HG03196 (cell line): ENCODE measurements at regions not wholly inside any gene's neighbourhood (a gene's known extent, or its start where the extent isn't known, plus 50 kb on each side); places are given as distances from the start of the nearest gene placed in this dataset.
A peak's percentile ranks its signal among the peaks of the same experiment; 100 is the strongest.
"Not testable (repeated sequence)": the region's sequence is repeated elsewhere in the genome, so short reads cannot be mapped to it uniquely, and the experiment has no call there.

Source experiments
- ATAC-seq: cut with Tn5 transposase; IDR thresholded peaks from one replicate; pipeline ENCODE4 v1.9.1; 2021; ENCODE audit not compliant: unreplicated experiment

DNA sequence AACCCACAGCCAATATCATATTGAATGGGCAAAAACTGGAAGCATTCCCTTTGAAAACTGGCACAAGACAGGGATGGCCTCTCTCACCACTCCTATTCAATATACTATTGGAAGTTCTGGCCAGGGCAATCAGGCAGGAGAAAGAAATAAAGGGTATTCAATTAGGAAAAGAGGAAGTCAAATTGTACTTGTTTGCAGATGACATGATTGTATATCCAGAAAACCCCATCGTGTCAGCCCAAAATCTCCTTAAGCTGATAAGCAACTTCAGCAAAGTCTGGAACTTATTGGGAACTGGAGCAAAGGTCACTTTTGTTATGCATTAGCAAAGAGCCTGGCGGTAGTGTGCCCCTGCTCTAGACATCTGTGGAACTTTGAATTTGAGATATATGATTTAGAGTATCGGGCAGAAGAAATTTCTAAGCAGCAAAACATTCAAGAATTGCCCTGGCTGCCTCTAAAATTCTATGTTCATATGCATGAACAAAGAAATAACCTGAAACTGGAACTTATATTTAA, 53.4 kb upstream of the PSMA1 start:
- not testable (repeated sequence) for ATAC-seq

DNA sequence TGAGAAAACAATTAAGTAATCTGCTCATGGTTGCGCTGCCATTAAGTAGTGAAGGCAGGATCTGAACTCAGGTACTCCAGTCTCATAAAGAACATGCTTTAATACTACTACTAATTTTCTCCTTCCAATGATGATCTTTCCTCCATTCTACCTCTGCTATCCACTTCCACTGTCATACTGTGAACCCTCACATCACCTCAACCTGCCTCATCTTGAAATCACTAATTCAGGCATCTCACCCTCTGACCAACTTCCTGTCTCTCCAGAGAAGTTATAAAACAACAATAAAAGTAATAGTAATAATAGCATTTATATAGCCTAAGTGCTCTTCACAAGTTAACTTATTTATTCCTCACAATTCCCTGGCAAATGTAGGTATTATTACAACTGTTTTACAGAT, 57.1 kb upstream of the PSMA1 start:
- ATAC-seq, result no peak

- peak; percentile 20 for ATAC-seq
Observed at GRCh38 chr11:14577835-14578529, 57.8 kb upstream of the PSMA1 start.

DNA sequence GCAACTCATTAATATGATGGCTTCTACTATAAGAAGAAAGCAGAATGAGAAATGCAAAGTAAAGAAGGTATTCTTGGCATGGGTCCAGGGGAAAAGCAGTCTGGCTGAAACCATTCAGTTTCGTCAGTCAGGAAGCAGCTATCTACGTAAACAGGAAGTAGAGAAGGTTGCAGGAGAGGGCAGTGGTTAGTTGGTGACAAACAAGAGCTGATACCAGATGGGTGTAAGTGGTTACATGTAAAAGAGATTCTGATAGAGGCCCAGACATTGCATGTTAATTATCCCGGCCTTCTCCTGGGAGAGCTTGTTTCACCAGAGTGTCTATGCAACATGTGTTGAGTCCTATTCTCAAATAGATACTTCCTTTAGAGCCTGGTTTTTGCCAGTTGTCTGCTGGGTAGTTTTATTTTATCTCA, 58.4 kb upstream of the PSMA1 start:
- ATAC-seq, result peak; percentile 99

GRCh38 chr11:14579646-14580045, 59.5 kb upstream of the PSMA1 start:
- ATAC-seq, result no peak

DNA sequence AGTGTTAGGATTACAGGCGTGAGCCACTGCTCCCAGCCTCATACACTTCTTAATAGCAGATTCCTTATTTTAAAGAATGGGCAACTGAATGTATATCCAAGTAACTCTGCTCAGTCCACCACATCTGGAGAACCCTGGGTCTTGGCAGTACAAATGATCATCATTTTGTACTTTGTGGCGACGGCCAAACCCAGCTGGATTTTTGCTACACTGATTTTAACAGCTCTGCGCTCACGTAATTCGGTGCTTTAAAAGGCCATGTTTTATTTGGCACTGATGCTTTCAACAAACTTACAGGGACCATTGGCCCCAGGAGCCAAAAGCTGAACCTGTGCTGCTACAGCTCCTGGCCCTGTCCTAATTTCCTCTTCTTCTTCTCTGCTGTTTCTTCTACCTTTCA, 60.8 kb upstream of the PDE3B start:
- no peak for ATAC-seq

DNA sequence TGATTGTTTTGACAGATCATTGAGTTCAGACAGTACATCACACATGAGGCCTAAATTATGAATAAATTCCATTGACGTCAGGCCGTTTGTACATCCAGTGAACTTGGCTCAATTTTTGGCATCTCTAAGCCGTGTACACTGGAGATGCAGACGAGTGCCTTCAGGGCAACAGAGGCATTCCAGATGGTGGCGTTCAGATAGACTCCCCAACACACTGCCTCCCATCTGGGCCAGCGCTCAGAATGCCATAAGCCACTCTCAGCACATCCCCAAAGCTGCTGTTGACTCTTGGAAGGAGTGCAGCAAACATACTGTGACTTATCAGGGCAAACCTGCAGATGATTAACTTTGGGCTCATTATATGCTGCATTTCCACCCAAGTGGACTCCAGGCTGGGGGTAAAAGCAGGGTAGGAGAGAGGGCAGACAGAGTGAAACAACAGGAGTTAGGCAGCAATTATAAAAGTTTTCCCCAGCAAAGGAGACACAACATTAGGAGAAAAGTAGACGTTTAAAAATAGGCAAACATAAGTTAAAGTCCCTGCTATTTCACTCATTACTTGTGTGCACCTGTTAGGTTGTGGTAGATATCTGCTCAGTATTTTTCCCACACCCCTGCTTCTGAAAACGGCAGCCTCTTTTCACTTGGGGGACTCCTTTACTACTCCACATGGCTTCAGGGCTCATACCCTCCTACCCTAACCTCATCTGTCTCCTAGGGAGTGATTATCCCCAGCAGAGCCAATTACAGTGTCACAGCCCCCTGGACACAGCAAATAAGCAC, 60.2 kb upstream of the PDE3B start:
- no peak for ATAC-seq

DNA sequence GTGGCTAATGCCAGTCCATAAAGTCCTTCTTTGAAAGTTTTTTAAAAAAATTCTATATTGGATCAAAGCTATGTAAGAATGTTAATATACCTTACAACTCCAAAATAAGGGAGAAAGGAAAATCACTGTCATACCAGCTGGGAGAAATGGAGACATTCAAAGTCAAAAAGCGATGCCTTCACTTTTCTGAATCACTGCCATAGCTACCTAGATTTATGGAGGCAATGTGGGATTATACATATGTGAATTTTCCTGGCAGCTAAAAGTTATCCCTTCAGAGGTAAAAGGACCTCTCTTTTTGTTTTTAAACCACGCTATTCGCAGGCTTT, 59.6 kb upstream of the PDE3B start:
- no peak for ATAC-seq

- no peak for ATAC-seq
Observed at GRCh38 chr11:14584595-14584994, 59.0 kb upstream of the PDE3B start.

- no peak for ATAC-seq
Observed at GRCh38 chr11:14585438-14585837, 58.2 kb upstream of the PDE3B start.

GRCh38 chr11:14587258-14587657, 56.3 kb upstream of the PDE3B start:
- no peak for ATAC-seq

- ATAC-seq, result no peak
Observed at GRCh38 chr11:14588681-14589080, 54.9 kb upstream of the PDE3B start.

DNA sequence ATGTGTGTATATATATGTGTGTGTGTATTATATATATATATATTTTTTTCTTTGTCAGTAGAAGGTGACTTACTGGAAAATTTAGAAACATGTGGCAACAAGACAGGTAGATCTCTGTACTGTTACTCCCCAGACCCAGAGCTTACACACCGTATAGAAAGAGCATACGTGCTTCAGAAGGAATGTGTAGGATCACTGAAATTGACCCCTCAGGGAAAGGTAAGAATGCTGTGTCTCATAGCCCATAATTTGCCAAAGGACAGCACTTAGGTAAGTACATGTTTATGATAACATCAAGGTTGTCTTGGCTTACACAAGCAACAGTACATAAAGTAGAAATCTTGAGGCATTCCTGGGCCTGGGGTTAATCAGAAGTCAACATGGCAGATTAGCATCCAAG, 54.2 kb upstream of the PDE3B start:
- ATAC-seq, result no peak

DNA sequence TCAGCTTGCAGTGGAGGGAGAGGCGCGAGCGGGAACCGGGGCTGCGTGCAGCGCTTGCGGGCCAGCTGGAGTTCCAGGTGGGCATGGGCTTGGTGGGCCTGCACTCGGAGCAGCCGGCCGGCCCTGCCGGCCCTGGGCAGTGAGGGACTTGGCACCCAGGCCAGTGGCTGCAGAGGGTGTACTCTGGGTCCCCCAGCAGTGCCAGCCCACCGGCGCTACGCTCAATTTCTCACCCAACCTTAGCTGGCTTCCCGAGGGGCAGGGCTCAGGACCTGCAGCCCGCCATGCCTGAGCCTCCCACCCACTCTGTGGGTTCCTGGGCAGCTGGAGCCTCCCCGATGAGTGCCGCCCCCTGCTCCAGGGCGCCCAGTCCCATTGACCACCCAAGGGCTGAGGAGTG, 52.6 kb upstream of the PDE3B start:
- ATAC-seq, result not testable (repeated sequence)

GRCh38 chr11:14593671-14594070, 49.9 kb upstream of the PDE3B start:
- no peak for ATAC-seq
